HG03565 (cell line): ENCODE measurements at regions not wholly inside any gene's neighbourhood (a gene's known extent, or its start where the extent isn't known, plus 50 kb on each side); places are given as distances from the start of the nearest gene placed in this dataset.

Experiments used
- ATAC-seq: cut with Tn5 transposase; IDR thresholded peaks from one replicate; pipeline ENCODE4 v1.9.1; 2021; ENCODE audit warnings: mild to moderate bottlenecking, moderate library complexity; ENCODE audit not compliant: unreplicated experiment

- no peak for ATAC-seq
These were observed 255.5 kb upstream of the ANO3 start for GRCh38 chr11:26076233-26076990.

GRCh38 chr11:26078231-26078821 is 253.6 kb upstream of the ANO3 start:
- peak; percentile 72 for ATAC-seq

GRCh38 chr11:26084313-26084712 is 247.6 kb upstream of the ANO3 start:
- ATAC-seq, result no peak

- ATAC-seq, result no peak
These were observed 245.9 kb upstream of the ANO3 start for GRCh38 chr11:26086028-26086427.

- ATAC-seq, result peak; percentile 87
These were observed 244.6 kb upstream of the ANO3 start for GRCh38 chr11:26087120-26087935.

GRCh38 chr11:26088391-26088790 is 243.5 kb upstream of the ANO3 start:
- ATAC-seq, result no peak

GRCh38 chr11:26090651-26091050 is 241.3 kb upstream of the ANO3 start:
- no peak for ATAC-seq

GRCh38 chr11:26093206-26093605 is 238.7 kb upstream of the ANO3 start:
- no peak for ATAC-seq

GRCh38 chr11:26095340-26095739 is 236.6 kb upstream of the ANO3 start:
- no peak for ATAC-seq

- no peak for ATAC-seq
These were observed 235.5 kb upstream of the ANO3 start for GRCh38 chr11:26096451-26096850.

- no peak for ATAC-seq
These were observed 229.6 kb upstream of the ANO3 start for GRCh38 chr11:26102325-26102724.

GRCh38 chr11:26105762-26106423 is 226.0 kb upstream of the ANO3 start:
- ATAC-seq, result no peak

GRCh38 chr11:26106726-26107125 is 225.2 kb upstream of the ANO3 start:
- ATAC-seq, result no peak

- ATAC-seq, result no peak
These were observed 222.1 kb upstream of the ANO3 start for GRCh38 chr11:26109658-26110368.

GRCh38 chr11:26112264-26112663 is 219.7 kb upstream of the ANO3 start:
- ATAC-seq, result no peak

- ATAC-seq, result no peak
These were observed 210.5 kb upstream of the ANO3 start for GRCh38 chr11:26121466-26121865.

- ATAC-seq, result no peak
These were observed 205.2 kb upstream of the ANO3 start for GRCh38 chr11:26126741-26127140.

GRCh38 chr11:26127336-26127735 is 204.6 kb upstream of the ANO3 start:
- no peak for ATAC-seq

- no peak for ATAC-seq
These were observed 200.5 kb upstream of the ANO3 start for GRCh38 chr11:26131406-26131805.

- ATAC-seq, result no peak
These were observed 197.9 kb upstream of the ANO3 start for GRCh38 chr11:26134053-26134452.
